Parathyroid adenoma (tissue), 2 donors: ENCODE measurements at regions not wholly inside any gene's neighbourhood (a gene's known extent, or its start where the extent isn't known, plus 50 kb on each side); places are given as distances from the start of the nearest gene placed in this dataset.
A peak's percentile ranks its signal among the peaks of the same experiment; 100 is the strongest.

ENCODE experiments used
- H2AFZ ChIP-seq: fragments of 300-600 bp; sonication (generic); one replicate; pipeline ENCODE4 v1.7.0; 2017; ENCODE audit warnings: antibody characterized with exemption, mild to moderate bottlenecking
- H3K27ac ChIP-seq: fragments of 300-600 bp; sonication (generic); one replicate; pipeline ENCODE4 v1.7.0; 2017
- H3K27me3 ChIP-seq: fragments of 300-600 bp; sonication (generic); one replicate; pipeline ENCODE4 v1.7.0; 2017; ENCODE audit warnings: low read length; ENCODE audit not compliant: control insufficient read depth, insufficient read depth
- H3K36me3 ChIP-seq: fragments of 300-600 bp; sonication (generic); one replicate; pipeline ENCODE4 v1.7.0; 2017; ENCODE audit warnings: low read length; ENCODE audit not compliant: control insufficient read depth, insufficient read depth
- H3K4me1 ChIP-seq: fragments of 300-600 bp; sonication (generic); one replicate; pipeline ENCODE4 v1.7.0; 2017; ENCODE audit warnings: control low read depth
- H3K4me2 ChIP-seq: fragments of 300-600 bp; sonication (generic); one replicate; pipeline ENCODE4 v1.7.0; 2017; ENCODE audit warnings: low read length
- H3K4me3 ChIP-seq: fragments of 300-600 bp; sonication (generic); one replicate; pipeline ENCODE4 v1.7.0; 2017; ENCODE audit warnings: low read depth, low read length
- H3K79me2 ChIP-seq: fragments of 300-600 bp; sonication (generic); one replicate; pipeline ENCODE4 v1.7.0; 2017; ENCODE audit warnings: control low read depth
- H3K9ac ChIP-seq: fragments of 300-600 bp; sonication (generic); one replicate; pipeline ENCODE4 v1.7.0; 2017; ENCODE audit warnings: mild to moderate bottlenecking
- H3K9me3 ChIP-seq: fragments of 300-600 bp; sonication (generic); one replicate; pipeline ENCODE4 v1.7.0; 2017; ENCODE audit warnings: low read length; ENCODE audit not compliant: control insufficient read depth
- TF ChIP-seq, protein P1 (sequence below): fragments of 300-600 bp; sonication (generic); IDR thresholded peaks from one replicate; pipeline ENCODE4 v1.7.0; 2017; ENCODE audit warnings: antibody characterized with exemption, mild to moderate bottlenecking
- donor health status: primary hyperparathyroidism.

DNA sequence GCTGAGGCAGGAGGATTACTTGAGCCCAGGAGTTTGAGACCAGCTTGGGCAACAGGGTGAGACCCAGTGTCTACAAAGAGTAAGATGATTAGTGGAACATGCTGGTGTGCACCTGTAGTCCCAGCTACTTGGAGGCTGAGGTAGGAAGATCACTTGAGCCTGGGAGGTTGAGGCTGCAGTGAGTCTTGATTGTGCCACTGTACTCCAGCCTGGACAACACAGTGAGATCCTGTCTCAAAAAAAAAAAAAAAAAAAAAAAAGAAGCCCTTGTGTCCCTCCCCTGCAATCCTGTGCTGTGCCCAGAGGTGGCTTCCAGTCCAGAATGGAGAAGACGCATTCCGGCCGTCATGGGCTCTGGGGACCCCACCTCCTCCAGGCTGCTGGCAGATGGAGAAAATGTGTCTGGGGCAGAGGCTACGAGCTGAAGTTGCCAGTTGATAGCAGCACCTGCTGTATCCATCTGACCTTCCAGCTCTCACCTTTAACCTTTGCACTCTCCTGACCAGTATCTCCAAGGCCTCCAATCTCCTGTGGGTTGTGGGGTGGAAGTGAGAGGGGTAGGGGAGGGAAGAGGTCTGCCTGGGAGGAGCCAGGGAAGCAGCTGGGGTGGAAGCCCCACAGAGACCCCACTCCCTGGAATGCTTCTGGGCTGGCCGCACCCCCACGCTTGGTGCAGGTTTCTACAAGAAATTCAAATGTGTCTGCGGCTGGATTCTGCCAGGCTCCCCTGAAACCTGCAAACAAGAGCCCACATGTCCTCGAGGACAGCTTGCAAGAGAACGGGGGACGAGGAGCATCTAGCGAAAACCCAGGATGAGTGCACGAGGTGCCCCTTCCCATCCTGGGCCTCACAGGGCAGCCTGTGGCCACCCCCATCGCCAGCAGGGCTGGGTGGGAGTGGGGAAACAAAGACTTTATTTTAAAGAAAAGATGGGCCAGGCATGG is 148.3 kb upstream of the IER5L start:
- Histone ChIP-seq H2AFZ (no peak overlapping the region), H3K4me2 (no peak overlapping the region), H3K27ac (no peak overlapping the region), H3K4me3 (no peak overlapping the region), H3K9me3 (no peaks in the 10 kb centered on the region), H3K4me1 (peaks cover 3% of the 10 kb centered on the region), H3K36me3 (no peaks in the 10 kb centered on the region), H3K9ac (no peak overlapping the region), H3K27me3 (no peaks in the 10 kb centered on the region), H3K79me2 (no peaks in the 10 kb centered on the region)
- TF ChIP-seq, protein P1, sequence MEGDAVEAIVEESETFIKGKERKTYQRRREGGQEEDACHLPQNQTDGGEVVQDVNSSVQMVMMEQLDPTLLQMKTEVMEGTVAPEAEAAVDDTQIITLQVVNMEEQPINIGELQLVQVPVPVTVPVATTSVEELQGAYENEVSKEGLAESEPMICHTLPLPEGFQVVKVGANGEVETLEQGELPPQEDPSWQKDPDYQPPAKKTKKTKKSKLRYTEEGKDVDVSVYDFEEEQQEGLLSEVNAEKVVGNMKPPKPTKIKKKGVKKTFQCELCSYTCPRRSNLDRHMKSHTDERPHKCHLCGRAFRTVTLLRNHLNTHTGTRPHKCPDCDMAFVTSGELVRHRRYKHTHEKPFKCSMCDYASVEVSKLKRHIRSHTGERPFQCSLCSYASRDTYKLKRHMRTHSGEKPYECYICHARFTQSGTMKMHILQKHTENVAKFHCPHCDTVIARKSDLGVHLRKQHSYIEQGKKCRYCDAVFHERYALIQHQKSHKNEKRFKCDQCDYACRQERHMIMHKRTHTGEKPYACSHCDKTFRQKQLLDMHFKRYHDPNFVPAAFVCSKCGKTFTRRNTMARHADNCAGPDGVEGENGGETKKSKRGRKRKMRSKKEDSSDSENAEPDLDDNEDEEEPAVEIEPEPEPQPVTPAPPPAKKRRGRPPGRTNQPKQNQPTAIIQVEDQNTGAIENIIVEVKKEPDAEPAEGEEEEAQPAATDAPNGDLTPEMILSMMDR: no peak

GRCh38 chr9:129324808-129325502 is 146.9 kb upstream of the IER5L start:
- no peaks in the 10 kb centered on the region for H3K36me3 ChIP-seq
- H3K27me3 ChIP-seq: no peaks in the 10 kb centered on the region
- TF ChIP-seq, protein P1: no peak
- H3K79me2 ChIP-seq: no peaks in the 10 kb centered on the region
- H3K9me3 ChIP-seq: no peaks in the 10 kb centered on the region
- no peak overlapping the region for H3K4me3 ChIP-seq
- no peak overlapping the region for H3K9ac ChIP-seq
- peaks cover 8% of the 10 kb centered on the region for H3K4me1 ChIP-seq
- H3K4me2 ChIP-seq: no peak overlapping the region
- H2AFZ ChIP-seq: no peak overlapping the region
- H3K27ac ChIP-seq: no peak overlapping the region

GRCh38 chr9:129323999-129324553 is 146.0 kb upstream of the IER5L start:
- Histone ChIP-seq H3K9me3 (no peaks in the 10 kb centered on the region), H3K79me2 (no peaks in the 10 kb centered on the region), H3K9ac (no peak overlapping the region), H3K4me3 (no peak overlapping the region), H2AFZ (no peak overlapping the region), H3K36me3 (no peaks in the 10 kb centered on the region), H3K4me2 (peak overlapping the region; percentile 18), H3K4me1 (peaks cover 8% of the 10 kb centered on the region), H3K27ac (no peak overlapping the region), H3K27me3 (no peaks in the 10 kb centered on the region)
- TF ChIP-seq, protein P1: no peak

- Histone ChIP-seq H3K27me3 (no peaks in the 10 kb centered on the region), H3K4me3 (no peak overlapping the region), H2AFZ (no peak overlapping the region), H3K4me2 (peak overlapping the region; percentile 18), H3K4me1 (peaks cover 8% of the 10 kb centered on the region), H3K9me3 (no peaks in the 10 kb centered on the region), H3K36me3 (no peaks in the 10 kb centered on the region), H3K27ac (no peak overlapping the region), H3K9ac (no peak overlapping the region), H3K79me2 (no peaks in the 10 kb centered on the region)
- TF ChIP-seq, protein P1: no peak
Observed at GRCh38 chr9:129323376-129323998, 145.4 kb upstream of the IER5L start.
